Ascending aorta (tissue), 2 donors: ENCODE measurements at regions not wholly inside any gene's neighbourhood (a gene's known extent, or its start where the extent isn't known, plus 50 kb on each side); places are given as distances from the start of the nearest gene placed in this dataset.

Experiments
- DNase-seq, 2 donors: peaks; one replicate each; pipeline ENCODE4 v3.0.0-alpha.2; 2019; ENCODE audit warnings: low spot score in 2 of 2
- H3K27ac ChIP-seq, 2 donors: fragments of 200-600 bp; sonication (generic); one replicate each; pipeline ENCODE4 v1.5.1; 2016 to 2017; ENCODE audit warnings: mild to moderate bottlenecking in 1 of 2
- H3K27me3 ChIP-seq: fragments of 200-600 bp; sonication (generic); one replicate; pipeline ENCODE4 v1.5.1; 2017
- H3K36me3 ChIP-seq, 2 donors: fragments of 200-600 bp; sonication (generic); one replicate each; pipeline ENCODE4 v1.5.1; 2016
- H3K4me1 ChIP-seq, 2 donors: fragments of 200-600 bp; sonication (generic); one replicate each; pipeline ENCODE4 v1.5.1; 2016 to 2017; ENCODE audit warnings: mild to moderate bottlenecking in 1 of 2
- H3K4me3 ChIP-seq, 2 donors: fragments of 200-600 bp; sonication (generic); one replicate each; pipeline ENCODE4 v1.5.1; 2016 to 2017; ENCODE audit warnings: mild to moderate bottlenecking in 1 of 2
- H3K9me3 ChIP-seq, 2 donors: fragments of 200-600 bp; sonication (generic); one replicate each; pipeline ENCODE4 v1.5.1; 2016
- intact Hi-C: fragments of 100-400 bp; cut with DNase I; formaldehyde crosslinking; loops from one replicate; pipeline ENCODE4 v1.15.1; 2023
- TF ChIP-seq, protein P1 (sequence below), 3 experiments: fragments of 200-600 bp in 2 of 3; fragments of 450-650 bp in 1 of 3; sonication (generic) in 2 of 3; IDR thresholded peaks; one replicate each; pipeline ENCODE4 v1.5.1; 2016 to 2019; ENCODE audit warnings: antibody characterized with exemption in 3 of 3, mild to moderate bottlenecking in 1 of 3, moderate library complexity in 1 of 3

DNA sequence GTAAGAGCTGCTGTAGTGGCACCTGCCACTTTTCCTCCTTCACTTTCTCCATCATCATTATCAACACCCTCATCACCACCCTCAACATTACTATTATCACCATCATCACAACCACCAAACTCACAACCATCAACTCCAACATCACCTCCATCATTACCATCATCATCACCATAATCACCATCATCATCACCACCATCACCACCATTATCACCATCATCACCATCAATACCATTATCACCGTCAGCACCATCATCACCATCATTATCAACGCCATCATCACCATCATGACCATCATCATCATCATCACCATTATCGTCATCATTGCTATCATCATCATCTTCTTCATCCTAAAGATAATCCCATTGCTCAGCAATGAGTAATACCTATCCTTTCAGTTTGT is 255.8 kb downstream of the CYRIA start:
- TF ChIP-seq, protein P1, sequence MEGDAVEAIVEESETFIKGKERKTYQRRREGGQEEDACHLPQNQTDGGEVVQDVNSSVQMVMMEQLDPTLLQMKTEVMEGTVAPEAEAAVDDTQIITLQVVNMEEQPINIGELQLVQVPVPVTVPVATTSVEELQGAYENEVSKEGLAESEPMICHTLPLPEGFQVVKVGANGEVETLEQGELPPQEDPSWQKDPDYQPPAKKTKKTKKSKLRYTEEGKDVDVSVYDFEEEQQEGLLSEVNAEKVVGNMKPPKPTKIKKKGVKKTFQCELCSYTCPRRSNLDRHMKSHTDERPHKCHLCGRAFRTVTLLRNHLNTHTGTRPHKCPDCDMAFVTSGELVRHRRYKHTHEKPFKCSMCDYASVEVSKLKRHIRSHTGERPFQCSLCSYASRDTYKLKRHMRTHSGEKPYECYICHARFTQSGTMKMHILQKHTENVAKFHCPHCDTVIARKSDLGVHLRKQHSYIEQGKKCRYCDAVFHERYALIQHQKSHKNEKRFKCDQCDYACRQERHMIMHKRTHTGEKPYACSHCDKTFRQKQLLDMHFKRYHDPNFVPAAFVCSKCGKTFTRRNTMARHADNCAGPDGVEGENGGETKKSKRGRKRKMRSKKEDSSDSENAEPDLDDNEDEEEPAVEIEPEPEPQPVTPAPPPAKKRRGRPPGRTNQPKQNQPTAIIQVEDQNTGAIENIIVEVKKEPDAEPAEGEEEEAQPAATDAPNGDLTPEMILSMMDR (IDR thresholded peaks at IDR 0.05): no peak
- intact Hi-C loops: no loop called here
- no peaks in the 10 kb centered on the region for H3K9me3 ChIP-seq
- H3K4me1 ChIP-seq: no peaks in the 10 kb centered on the region
- DNase-seq: no peak
- no peak overlapping the region for H3K4me3 ChIP-seq
- H3K27ac ChIP-seq: no peak overlapping the region
- no peaks in the 10 kb centered on the region for H3K36me3 ChIP-seq
- no peaks in the 10 kb centered on the region for H3K27me3 ChIP-seq

DNA sequence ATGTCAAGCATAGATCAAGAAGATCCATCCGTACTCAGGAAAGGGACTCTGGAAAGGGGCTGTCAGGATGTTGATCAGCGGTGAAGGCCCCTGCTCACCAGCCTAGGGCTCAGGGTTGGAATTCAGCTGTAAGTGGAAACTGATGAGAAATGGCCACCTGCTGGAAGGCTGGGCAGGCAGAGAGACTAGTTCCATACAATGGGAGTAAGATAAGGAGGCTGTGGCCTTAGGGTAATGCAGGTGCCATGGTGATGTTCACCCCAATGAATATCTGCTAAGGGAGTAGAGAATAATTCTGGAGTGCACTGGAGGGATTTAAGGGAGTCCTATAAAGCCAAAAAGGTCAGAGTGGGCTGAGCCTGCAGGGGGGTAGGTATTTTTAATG is 256.6 kb downstream of the CYRIA start:
- Histone ChIP-seq H3K4me1 (no peaks in the 10 kb centered on the region), H3K27ac (no peak overlapping the region), H3K4me3 (no peak overlapping the region), H3K27me3 (no peaks in the 10 kb centered on the region), H3K9me3 (no peaks in the 10 kb centered on the region), H3K36me3 (no peaks in the 10 kb centered on the region)
- TF ChIP-seq, protein P1 (IDR thresholded peaks at IDR 0.05): no peak
- no peak for DNase-seq
- intact Hi-C loops: no loop called here

DNA sequence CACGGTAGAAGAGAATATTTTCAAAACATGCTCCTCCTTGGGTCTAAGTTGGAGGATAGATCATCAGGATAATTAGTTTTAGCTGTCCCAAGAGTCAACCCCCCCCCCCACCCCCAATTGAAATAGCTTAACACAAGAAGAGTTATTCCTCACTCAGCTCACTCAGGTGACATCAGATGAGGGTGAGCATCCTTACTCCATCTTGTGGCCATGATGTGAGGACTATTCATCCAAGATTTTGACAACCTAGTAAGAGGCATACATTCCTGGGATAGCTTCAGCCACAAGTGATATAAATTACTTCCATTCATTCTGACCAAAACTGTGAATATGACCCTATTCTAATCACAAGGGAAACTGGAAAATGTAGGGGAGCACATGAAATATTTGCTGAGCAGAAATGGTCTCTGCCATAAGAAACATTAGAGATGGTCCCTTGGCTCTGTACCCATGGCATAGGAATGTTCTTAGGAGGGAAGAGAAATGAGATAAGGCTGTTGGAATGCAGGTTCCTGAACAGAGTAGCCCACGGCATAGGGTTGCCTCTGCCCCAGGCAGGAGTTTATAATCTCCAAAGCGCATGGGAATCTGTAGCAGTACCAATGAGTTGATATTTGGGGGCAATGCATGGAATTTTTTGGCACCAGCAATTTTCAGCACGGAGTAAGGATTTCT is 257.2 kb downstream of the CYRIA start:
- intact Hi-C loops: no loop called here
- H3K27me3 ChIP-seq: no peaks in the 10 kb centered on the region
- no peaks in the 10 kb centered on the region for H3K4me1 ChIP-seq
- no peak for DNase-seq
- H3K36me3 ChIP-seq: no peaks in the 10 kb centered on the region
- no peak overlapping the region for H3K4me3 ChIP-seq
- H3K27ac ChIP-seq: no peak overlapping the region
- no peaks in the 10 kb centered on the region for H3K9me3 ChIP-seq
- TF ChIP-seq, protein P1 (IDR thresholded peaks at IDR 0.05): no peak

DNA sequence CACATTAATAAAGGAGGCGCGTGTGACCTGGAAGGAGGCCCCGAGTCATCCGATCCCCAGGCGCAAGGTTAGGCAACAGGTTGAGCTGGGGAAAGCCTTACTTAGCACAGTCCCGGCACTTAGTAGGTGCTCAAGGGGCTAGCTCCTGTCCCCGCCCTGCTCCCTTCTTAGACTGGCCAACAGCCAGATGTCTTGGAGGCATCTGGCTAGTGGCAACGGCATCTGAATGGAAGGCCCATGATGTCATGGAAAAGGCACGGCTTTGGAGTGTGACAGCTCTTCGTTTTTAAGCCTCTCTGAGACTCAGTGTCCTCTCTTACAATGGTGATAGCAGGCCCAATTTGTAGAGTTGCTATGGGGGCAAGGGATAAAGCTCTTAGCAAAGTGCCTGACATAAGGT is 258.3 kb downstream of the CYRIA start:
- no peak overlapping the region for H3K27ac ChIP-seq
- intact Hi-C loops: no loop called here
- TF ChIP-seq, protein P1 (IDR thresholded peaks at IDR 0.05): no peak
- no peaks in the 10 kb centered on the region for H3K36me3 ChIP-seq
- no peaks in the 10 kb centered on the region for H3K9me3 ChIP-seq
- H3K4me3 ChIP-seq: no peak overlapping the region
- DNase-seq: no peak
- H3K27me3 ChIP-seq: no peaks in the 10 kb centered on the region
- no peaks in the 10 kb centered on the region for H3K4me1 ChIP-seq

DNA sequence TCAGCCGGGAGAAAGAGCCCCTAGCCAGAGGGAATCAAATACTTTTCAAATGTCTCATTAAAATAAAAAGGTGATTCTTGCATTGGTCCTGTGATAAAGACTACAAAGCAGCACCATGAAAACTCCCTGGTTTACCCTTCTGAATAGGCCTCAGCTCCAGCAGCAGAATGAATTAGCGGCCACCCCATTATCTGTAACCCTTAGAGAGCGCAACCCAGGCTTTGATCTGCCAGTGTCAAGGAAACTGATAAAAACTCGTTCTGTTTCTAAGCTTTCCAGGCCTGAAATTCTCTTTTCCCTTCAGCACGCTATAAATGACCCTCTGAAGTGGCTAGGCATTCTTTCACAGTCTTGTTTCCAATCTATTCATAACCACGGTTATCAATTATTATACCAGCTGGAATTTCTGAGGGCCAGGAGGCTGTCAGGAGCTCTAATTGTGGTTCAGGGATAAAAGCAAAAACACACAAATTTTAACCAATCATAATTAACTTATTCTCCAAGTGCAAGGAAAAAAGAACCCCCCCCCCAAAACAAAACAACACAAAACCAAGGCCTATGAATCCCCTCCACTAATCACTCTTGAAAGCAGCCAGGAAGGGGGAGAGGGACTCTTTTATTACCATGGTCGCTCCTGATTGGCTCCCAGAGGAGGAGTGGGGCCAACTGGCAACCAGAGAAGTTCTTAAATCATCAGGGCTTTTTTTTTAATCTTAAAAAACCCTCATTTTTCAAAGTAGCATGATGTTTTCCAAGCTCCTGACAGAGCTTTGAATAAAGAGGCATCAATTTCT is 258.9 kb downstream of the CYRIA start:
- Histone ChIP-seq H3K36me3 (no peaks in the 10 kb centered on the region), H3K4me3 (no peak overlapping the region), H3K27ac (no peak overlapping the region), H3K4me1 (no peaks in the 10 kb centered on the region), H3K9me3 (no peaks in the 10 kb centered on the region), H3K27me3 (no peaks in the 10 kb centered on the region)
- intact Hi-C loops: no loop called here
- TF ChIP-seq, protein P1 (IDR thresholded peaks at IDR 0.05): no peak
- DNase-seq: no peak
